Hematopoietic multipotent progenitor cell treated with erythropoietin and hydrocortisone succinate and interleukin-3 and kit ligand, for 17 days (in vitro differentiated cells): ENCODE measurements at regions not wholly inside any gene's neighbourhood (a gene's known extent, or its start where the extent isn't known, plus 50 kb on each side); places are given as distances from the start of the nearest gene placed in this dataset.

ENCODE experiments used
- DNase-seq: peaks from one replicate; pipeline ENCODE4 v3.0.0-alpha.2; 2015; ENCODE audit warnings: low spot score

DNA sequence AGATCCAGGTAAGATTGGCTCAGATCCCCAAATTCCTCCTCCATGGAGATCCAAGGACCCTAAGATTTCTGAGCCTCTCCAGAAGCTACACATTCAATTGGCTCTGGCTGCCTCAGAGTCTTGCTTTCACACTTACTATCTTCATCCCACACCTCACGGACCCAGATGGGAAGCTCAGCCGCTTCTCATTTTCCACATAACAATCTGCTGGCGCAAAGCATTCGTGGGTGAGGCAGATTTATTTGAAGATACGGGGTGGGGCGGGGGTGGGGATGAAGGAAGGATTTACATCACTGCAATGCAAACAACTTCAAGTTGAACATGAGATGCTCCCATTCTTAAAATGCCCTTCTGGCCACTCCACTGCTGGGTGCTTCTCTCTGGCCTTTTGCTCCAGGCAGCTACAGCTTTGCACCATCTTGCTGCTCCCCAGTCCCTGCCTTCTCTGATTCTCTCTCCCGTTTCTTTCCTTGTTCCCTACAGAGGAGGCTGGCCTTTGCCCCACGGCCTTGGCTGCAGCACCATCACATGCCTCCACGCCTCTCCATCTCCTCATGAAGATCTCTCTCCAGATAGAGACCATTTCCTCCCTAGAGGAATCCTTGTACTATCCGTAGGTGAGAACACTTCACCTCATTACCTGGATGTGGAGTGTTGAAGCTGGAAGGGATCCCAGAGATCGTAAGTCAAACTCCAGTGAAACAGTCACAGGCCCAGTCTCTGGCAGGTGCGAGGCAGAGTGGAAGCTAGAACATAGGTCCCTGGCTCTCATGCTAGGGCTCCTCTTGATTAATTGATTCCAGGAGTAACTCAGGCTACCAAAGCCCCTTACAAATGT lies 175.9 kb downstream of the RPLP1 start:
- DNase-seq = no peak

DNA sequence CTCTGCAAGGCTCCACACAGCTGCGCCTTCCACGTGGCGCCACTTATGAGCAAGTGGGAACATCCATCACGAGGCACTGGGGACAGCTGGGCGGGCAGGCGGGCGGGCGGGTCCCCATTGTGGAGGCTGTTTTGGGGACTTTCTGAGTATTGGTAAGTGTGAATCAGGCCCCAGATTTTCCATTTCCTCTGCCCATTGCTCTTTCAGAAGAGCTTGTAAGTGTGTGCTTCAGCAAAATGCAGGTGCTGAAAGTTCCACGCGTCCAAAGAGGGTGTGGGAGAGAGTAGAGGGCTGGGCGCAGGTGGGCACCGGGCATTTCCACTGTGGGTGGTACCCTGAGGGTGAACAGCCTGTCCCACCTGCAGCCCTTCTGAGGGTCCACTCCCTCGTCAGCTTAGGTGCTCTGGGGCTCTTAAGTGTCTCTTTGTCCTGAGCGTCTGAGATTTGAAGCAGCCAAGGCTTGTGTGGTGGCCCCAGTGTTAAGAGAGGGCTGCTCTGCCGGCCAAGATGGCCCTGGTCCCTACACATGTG lies 177.1 kb downstream of the RPLP1 start:
- DNase-seq = no peak

GRCh38 chr15:69631005-69631404 lies 178.4 kb downstream of the RPLP1 start:
- no peak for DNase-seq

DNA sequence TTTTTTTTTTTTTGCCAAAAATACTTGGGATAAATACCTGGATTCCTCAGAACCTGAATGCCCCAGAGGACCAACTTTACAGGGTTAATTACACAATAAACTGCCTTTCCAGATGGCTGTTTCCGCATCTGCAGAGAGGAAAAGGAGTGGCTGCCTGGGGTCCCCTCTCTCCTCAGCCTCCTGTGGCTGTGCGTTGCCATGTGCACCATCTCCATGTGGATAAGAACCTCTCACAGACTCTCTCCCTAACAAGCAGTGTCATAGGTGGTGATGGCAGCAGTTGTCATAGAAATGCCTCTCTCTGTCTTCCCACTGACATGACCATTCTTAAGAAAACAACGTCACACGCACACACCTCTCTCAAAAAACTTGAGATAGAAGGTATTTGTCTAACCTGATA lies 179.4 kb downstream of the RPLP1 start:
- no peak for DNase-seq

DNA sequence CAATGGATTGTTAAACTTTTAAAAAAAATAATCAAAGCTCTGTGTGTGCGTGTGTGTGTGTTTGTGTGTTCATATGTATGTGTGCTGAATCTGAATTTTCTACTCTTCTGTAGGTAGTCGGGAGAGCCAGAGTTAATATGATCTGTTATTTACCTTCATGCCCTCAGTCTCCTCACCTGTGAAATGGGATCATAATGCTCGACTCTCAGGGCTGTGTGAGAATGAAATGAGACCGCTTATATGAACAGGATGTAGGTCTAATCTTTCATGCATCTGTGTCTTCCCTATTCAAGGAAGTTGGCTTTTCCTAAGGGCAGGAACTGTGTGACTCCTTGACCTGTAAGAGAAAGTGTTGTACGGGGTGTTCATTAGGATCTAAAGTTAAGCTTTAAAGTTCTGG lies 182.2 kb downstream of the RPLP1 start:
- DNase-seq = no peak

DNA sequence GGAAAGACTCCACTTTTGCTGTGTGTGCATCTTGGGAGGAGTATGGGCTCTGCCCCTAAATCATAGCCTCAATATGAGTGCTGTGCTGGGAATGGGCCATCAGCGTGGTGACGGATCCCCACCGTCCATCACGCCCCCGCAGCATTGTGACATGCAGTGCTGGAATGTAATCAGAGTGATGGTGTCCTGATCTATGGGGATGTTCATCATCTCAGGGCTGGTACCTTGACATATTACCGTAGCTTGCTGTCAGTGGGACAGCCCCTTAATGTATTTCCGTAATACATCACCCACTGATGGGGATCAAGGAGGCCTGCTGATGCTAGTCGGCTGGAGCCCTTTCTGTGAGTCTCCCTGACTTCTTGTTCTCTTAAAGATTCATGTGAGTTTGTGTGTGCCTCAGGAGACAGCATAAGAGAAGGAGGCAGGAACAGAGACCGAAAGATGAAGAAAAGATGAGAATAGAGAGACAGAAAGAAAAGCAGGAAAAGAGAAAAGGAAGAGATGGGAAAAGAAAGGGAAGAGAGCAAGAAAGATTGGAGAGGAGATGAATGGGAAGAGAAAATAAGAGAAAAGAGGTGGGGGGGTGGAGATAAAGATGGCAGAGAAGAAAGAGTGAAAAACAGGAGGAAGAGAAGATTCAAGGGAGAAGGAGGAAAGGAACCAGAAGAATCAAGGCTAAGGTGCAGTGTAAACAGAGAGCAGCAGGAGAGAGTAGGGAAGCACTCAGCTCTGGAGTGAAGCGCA lies 183.7 kb downstream of the RPLP1 start:
- DNase-seq = no peak

DNA sequence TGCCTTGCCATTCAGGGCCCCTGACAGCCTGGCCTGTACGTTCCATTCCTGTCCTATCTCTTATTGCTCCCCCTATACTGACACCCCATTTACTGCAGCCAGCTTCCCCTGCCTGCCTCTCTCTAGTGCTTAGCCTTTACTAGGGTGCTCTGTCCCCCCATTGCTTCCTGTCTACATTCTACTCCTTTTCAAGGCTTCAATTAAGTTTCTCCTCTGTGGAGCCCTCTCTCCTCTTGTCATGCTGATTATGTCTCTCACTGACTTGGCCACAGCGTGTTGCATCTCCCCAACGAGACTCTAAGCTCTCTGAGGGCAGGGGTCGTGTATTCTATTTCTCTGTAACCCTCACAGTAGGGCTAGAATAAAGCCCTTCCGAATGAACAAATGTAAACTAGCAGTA lies 185.2 kb downstream of the RPLP1 start:
- DNase-seq = no peak

DNA sequence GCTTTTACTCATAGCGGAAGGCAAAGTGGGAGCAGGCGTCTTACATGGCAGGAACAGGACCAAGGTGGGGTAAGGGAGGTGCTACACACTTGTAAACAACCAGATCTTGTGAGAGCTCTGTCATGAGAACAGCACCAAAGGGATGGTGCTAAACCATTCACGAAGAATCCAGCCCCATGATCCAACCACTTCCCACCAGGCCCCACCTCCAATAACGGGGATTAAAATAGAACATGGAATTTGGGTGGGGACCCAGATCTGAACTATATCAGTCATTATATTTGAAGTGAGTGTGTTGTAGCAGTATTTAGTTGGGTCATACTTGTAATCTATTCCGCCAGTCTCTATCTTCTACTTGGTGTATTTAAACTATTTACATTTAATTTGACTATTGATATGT lies 190.9 kb downstream of the RPLP1 start:
- no peak for DNase-seq

DNA sequence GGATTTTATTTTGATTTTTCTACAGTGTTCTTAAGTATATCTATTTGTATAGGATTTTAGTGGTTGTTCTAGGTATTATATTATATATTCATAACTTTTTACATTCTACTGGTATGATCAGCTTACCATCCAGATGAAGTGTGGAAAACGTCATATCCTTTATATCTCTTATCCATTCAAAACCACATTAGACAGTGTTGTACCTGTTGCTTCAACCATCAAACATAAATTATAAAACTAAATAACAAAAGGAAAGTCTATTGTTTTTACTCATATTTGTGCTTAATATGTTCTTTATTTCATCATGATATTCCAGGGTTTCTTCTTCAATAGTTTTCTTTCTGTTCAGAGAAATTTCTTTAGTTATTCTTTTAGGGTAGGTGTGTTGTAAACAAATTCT lies 191.4 kb downstream of the RPLP1 start:
- no peak for DNase-seq

DNA sequence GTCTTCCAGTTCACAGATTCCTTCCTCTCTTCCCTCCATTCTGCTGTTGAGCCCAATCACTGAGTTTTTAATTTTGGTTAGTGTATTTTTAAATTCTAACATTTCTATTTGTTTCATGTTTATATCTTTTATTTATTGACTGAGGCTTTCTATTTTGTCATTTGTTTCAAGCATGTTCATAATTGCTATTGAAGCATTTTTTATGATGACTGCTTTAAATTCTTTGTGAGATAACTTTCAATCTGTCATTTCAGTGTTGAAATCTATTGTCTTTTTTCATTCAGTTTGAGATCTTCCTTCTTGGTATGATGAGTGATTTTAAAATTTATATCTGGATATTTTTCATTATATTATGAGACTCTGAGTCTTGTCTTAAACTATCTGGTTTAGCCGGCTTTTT lies 192.3 kb downstream of the RPLP1 start:
- DNase-seq = no peak

- no peak for DNase-seq
These were observed 194.5 kb downstream of the RPLP1 start for GRCh38 chr15:69647142-69647513.

- DNase-seq = no peak
These were observed 195.6 kb downstream of the RPLP1 start for GRCh38 chr15:69648212-69648611.

DNA sequence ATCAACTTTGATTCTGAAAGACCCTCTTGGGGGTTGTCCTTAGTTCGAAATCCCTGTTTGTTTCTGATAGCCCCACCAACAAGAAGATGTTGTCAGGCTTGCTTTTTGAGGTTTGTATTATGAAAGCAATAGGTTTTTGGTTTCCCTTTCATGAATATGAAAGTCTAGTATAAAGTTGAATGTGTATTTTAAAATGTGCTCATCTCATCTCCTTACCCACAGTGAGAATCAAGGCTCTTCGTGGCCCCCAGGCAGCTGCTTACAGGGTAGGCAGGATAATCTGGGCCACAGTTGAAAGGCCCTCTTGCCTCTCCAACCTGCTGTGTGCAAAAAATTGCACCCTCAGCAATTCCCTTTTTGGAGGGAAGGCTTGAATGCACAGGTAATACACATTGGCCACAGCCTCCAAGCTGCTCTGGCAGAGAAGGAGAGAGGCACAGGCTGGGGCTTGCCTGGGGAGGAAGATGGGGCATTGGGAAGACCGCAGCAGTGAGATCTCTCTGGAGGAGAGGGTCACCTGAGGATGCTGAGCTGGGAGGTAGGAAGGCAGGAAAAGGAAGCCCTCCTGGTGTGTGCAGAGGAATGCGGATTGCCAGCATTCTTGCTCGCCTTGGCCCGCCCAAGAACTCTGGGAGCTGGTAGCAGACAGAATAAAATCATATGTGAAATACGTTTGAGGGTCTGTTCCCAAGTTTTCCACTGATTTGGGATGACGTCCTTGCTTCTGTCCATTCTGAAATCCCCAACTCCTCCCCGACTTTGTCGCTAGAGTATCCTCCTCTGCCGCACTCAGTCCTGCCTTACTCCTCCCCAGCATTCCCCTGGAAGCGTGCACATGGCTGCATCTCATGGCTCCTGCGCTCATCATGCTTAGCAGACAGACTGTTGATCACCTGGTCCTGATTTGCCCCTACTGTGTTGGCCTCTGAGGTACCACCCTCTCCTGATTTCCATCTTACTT lies 196.4 kb downstream of the RPLP1 start:
- no peak for DNase-seq

DNA sequence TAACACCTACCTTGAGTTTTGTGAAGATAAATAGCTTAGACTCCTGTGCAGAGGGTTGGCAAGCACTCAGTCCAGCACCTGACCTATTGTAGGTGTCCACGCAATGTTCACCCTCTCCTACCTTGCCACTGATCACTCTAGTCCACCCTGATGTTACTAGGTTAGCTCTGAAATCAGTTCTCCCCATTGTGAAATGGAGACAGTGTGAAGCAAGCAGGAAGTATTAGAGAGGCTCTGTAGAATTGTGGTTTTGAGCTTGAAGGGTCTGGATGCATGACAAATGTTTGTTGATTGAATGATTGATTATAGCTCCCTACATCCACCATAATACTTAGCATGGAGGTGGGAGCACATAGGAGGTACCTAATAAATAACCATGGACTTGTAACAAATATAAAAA lies 199.7 kb downstream of the RPLP1 start:
- DNase-seq = no peak

DNA sequence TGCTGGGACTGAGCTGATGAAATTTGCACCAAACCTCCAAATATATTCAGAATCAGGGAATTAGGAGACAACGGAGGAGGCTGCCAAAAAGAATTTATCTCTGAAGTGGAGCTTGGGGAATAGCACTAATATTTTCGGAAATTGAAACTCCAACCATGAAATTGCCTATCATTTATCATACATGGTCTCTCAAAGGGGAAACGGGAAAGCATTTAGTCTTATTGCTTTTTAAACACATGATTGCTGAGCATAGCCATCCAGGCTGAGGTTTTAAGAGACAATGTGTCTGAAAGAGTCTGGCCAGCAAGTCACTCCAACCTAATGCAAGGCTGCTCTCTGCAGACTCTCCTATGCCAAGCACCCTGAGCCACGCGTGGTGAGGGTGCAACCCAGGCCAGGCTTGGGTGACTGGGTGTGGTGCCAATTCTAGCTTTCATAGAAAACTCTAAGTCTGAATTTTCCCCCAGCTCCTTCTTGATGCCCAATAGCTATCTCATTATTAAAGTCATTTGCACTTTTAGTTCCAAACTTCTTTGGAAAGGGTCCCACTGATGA lies 200.2 kb downstream of the RPLP1 start:
- DNase-seq = no peak

DNA sequence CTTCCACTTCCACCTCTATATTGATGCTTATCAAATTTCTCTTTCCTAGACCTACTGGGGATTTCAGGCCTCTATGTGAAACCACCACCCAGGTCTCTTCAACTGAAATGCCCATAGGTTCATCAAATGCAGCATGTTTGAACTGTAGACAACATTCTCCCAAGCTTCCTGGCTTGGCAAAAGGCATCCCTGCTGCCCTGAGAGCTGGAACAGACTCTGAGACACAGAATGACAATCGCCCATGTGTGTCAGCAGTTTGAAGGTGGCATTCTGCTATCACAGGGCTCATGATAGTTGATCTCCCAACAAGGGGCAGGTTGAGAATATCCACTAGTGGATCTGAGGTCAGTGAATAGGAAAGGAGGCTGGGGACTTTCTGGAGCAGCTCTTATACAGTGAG lies 200.7 kb downstream of the RPLP1 start:
- DNase-seq = no peak

DNA sequence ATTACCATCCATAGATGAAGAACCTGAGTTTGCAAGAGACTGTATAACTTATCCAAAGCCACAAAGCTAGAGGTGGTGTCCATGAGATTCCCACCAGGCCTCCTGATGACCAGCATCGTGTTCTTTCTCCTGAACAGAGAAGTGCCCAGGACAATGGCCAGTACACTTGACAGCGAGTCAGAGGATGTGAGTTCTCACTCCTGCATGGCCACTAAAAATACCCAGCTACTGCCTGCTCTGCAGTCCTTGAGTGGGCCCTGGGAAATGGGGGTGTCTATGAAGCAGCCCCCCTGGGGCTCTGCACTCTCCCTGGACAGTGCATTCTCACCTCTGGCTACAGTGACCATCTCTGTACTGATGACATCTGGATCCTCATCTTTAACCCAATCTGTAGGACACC lies 201.2 kb downstream of the RPLP1 start:
- DNase-seq = no peak

GRCh38 chr15:69656271-69657030 lies 203.8 kb downstream of the RPLP1 start:
- no peak for DNase-seq

DNA sequence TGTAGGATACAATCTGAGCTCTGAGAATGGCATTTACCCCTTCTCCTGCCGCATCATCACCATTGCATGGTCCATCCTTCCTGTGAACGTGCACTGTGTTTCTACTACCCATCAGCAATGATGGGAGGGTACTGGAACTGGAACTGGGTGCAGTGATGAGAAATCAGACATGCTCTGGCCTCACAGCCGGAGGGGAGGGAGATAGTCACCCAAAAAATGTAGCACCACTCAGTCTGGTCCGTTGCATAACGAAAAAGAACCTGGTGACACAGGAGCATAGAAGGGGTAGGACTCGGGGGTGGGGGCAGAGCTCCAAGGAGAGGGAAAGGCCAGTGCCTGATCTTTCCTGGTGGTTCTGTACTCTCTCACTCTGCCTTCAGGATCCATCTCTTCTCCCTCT lies 205.0 kb downstream of the RPLP1 start:
- no peak for DNase-seq

- no peak for DNase-seq
These were observed 205.9 kb downstream of the RPLP1 start for GRCh38 chr15:69658411-69658945.
